ENCODE measurements at regions not wholly inside any gene's neighbourhood (a gene's known extent, or its start where the extent isn't known, plus 50 kb on each side); places are given as distances from the start of the nearest gene placed in this dataset.

- Mint-ChIP-seq H3K36me3 (ENCODE audit: low read depth) (no peaks in the 10 kb centered on the region), H3K27me3 (ENCODE audit: low read depth) (no peaks in the 10 kb centered on the region), H3K9me3 (no peaks in the 10 kb centered on the region), H3K27ac (ENCODE audit: unreplicated experiment) (peak overlapping the region; percentile 43), H3K4me1 (no peaks in the 10 kb centered on the region), H3K4me3 (no peak overlapping the region)
- no peak for DNase-seq (ENCODE audit: low read depth, low spot score)
- no peak for TF ChIP-seq CTCF (conservative IDR thresholded peaks at IDR 0.05)
Observed at GRCh38 chr22:49590381-49590780, 237.3 kb downstream of the BRD1 start.

- H3K4me3 Mint-ChIP-seq: no peak overlapping the region
- H3K27me3 Mint-ChIP-seq (ENCODE audit: low read depth): no peaks in the 10 kb centered on the region
- no peaks in the 10 kb centered on the region for H3K36me3 Mint-ChIP-seq (ENCODE audit: low read depth)
- no peak for TF ChIP-seq CTCF (conservative IDR thresholded peaks at IDR 0.05)
- DNase-seq (ENCODE audit: low read depth, low spot score): no peak
- H3K27ac Mint-ChIP-seq (ENCODE audit: unreplicated experiment): no peak overlapping the region
- H3K4me1 Mint-ChIP-seq: no peaks in the 10 kb centered on the region
- no peaks in the 10 kb centered on the region for H3K9me3 Mint-ChIP-seq
Observed at GRCh38 chr22:49589811-49590210, 237.9 kb downstream of the BRD1 start.

GRCh38 chr22:49589301-49589700 is 238.4 kb downstream of the BRD1 start:
- Mint-ChIP-seq H3K27me3 (ENCODE audit: low read depth) (no peaks in the 10 kb centered on the region), H3K4me3 (no peak overlapping the region), H3K9me3 (no peaks in the 10 kb centered on the region), H3K27ac (ENCODE audit: unreplicated experiment) (no peak overlapping the region), H3K36me3 (ENCODE audit: low read depth) (no peaks in the 10 kb centered on the region), H3K4me1 (no peaks in the 10 kb centered on the region)
- no peak for TF ChIP-seq CTCF (conservative IDR thresholded peaks at IDR 0.05)
- DNase-seq (ENCODE audit: low read depth, low spot score): no peak

GRCh38 chr22:49588739-49589138 is 238.9 kb downstream of the BRD1 start:
- no peak for DNase-seq (ENCODE audit: low read depth, low spot score)
- Mint-ChIP-seq H3K9me3 (no peaks in the 10 kb centered on the region), H3K4me1 (peaks cover under 1% of the 10 kb centered on the region), H3K27me3 (ENCODE audit: low read depth) (no peaks in the 10 kb centered on the region), H3K4me3 (no peak overlapping the region), H3K36me3 (ENCODE audit: low read depth) (no peaks in the 10 kb centered on the region), H3K27ac (ENCODE audit: unreplicated experiment) (no peak overlapping the region)
- no peak for TF ChIP-seq CTCF (conservative IDR thresholded peaks at IDR 0.05)

- H3K4me3 Mint-ChIP-seq: no peak overlapping the region
- DNase-seq (ENCODE audit: low read depth, low spot score): no peak
- no peak for TF ChIP-seq CTCF (conservative IDR thresholded peaks at IDR 0.05)
- no peak overlapping the region for H3K27ac Mint-ChIP-seq (ENCODE audit: unreplicated experiment)
- H3K9me3 Mint-ChIP-seq: no peaks in the 10 kb centered on the region
- H3K36me3 Mint-ChIP-seq (ENCODE audit: low read depth): no peaks in the 10 kb centered on the region
- H3K27me3 Mint-ChIP-seq (ENCODE audit: low read depth): no peaks in the 10 kb centered on the region
- H3K4me1 Mint-ChIP-seq: peaks cover 4% of the 10 kb centered on the region
Observed at GRCh38 chr22:49587987-49588386, 239.7 kb downstream of the BRD1 start.

GRCh38 chr22:49587421-49587820 is 240.3 kb downstream of the BRD1 start:
- Mint-ChIP-seq H3K27me3 (ENCODE audit: low read depth) (no peaks in the 10 kb centered on the region), H3K4me1 (peaks cover 4% of the 10 kb centered on the region), H3K4me3 (no peak overlapping the region), H3K27ac (ENCODE audit: unreplicated experiment) (no peak overlapping the region), H3K36me3 (ENCODE audit: low read depth) (no peaks in the 10 kb centered on the region), H3K9me3 (no peaks in the 10 kb centered on the region)
- no peak for TF ChIP-seq CTCF (conservative IDR thresholded peaks at IDR 0.05)
- no peak for DNase-seq (ENCODE audit: low read depth, low spot score)

Measured in neural crest cell (in vitro differentiated cells).